ENCODE measurements at regions not wholly inside any gene's neighbourhood (a gene's known extent, or its start where the extent isn't known, plus 50 kb on each side); places are given as distances from the start of the nearest gene placed in this dataset.

- no peak overlapping the region for H3K9ac ChIP-seq (ENCODE audit: low read depth, low read length)
- H3K36me3 ChIP-seq (ENCODE audit: insufficient read depth, low read length) = no peaks in the 10 kb centered on the region
- no peak overlapping the region for H3K27ac ChIP-seq (ENCODE audit: low read depth, low read length)
- 94% methylated on average over 22 of the region's 22 CpGs for WGBS
- no peaks in the 10 kb centered on the region for H3K4me1 ChIP-seq (ENCODE audit: insufficient read depth, low read length)
- no peaks in the 10 kb centered on the region for H3K27me3 ChIP-seq (ENCODE audit: insufficient read depth, low read length)
- no peak overlapping the region for H3K4me3 ChIP-seq (ENCODE audit: low read length)
- H3K9me3 ChIP-seq (ENCODE audit: insufficient read depth, low read depth, low read length) = peaks cover 11% of the 10 kb centered on the region; the same call in 1 of the 2 replicates
These were observed 211.1 kb upstream of the TSHZ3 start for GRCh38 chr19:31560086-31561060.

GRCh38 chr19:31562966-31563612 is 213.9 kb upstream of the TSHZ3 start:
- Histone ChIP-seq H3K4me3 (ENCODE audit: low read length) (no peak overlapping the region), H3K9me3 (ENCODE audit: insufficient read depth, low read depth, low read length) (peaks cover 11% of the 10 kb centered on the region; the same call in 1 of the 2 replicates), H3K27me3 (ENCODE audit: insufficient read depth, low read length) (no peaks in the 10 kb centered on the region), H3K27ac (ENCODE audit: low read depth, low read length) (no peak overlapping the region), H3K36me3 (ENCODE audit: insufficient read depth, low read length) (no peaks in the 10 kb centered on the region), H3K4me1 (ENCODE audit: insufficient read depth, low read length) (no peaks in the 10 kb centered on the region), H3K9ac (ENCODE audit: low read depth, low read length) (no peak overlapping the region)
- 91% methylated on average over 24 of the region's 25 CpGs for WGBS

- no peaks in the 10 kb centered on the region for H3K9me3 ChIP-seq (ENCODE audit: insufficient read depth, low read depth, low read length)
- H3K36me3 ChIP-seq (ENCODE audit: insufficient read depth, low read length) = no peaks in the 10 kb centered on the region
- H3K9ac ChIP-seq (ENCODE audit: low read depth, low read length) = no peak overlapping the region
- H3K4me3 ChIP-seq (ENCODE audit: low read length) = no peak overlapping the region
- H3K4me1 ChIP-seq (ENCODE audit: insufficient read depth, low read length) = no peaks in the 10 kb centered on the region
- 90% methylated on average over 11 of the region's 11 CpGs for WGBS
- H3K27ac ChIP-seq (ENCODE audit: low read depth, low read length) = no peak overlapping the region
- no peaks in the 10 kb centered on the region for H3K27me3 ChIP-seq (ENCODE audit: insufficient read depth, low read length)
These were observed 218.5 kb upstream of the TSHZ3 start for GRCh38 chr19:31567776-31568175.

GRCh38 chr19:31568724-31569123 is 219.5 kb upstream of the TSHZ3 start:
- 93% methylated on average over 6 of the region's 6 CpGs for WGBS
- no peaks in the 10 kb centered on the region for H3K4me1 ChIP-seq (ENCODE audit: insufficient read depth, low read length)
- no peaks in the 10 kb centered on the region for H3K9me3 ChIP-seq (ENCODE audit: insufficient read depth, low read depth, low read length)
- no peak overlapping the region for H3K4me3 ChIP-seq (ENCODE audit: low read length)
- no peak overlapping the region for H3K27ac ChIP-seq (ENCODE audit: low read depth, low read length)
- H3K9ac ChIP-seq (ENCODE audit: low read depth, low read length) = no peak overlapping the region
- H3K36me3 ChIP-seq (ENCODE audit: insufficient read depth, low read length) = no peaks in the 10 kb centered on the region
- no peaks in the 10 kb centered on the region for H3K27me3 ChIP-seq (ENCODE audit: insufficient read depth, low read length)

DNA sequence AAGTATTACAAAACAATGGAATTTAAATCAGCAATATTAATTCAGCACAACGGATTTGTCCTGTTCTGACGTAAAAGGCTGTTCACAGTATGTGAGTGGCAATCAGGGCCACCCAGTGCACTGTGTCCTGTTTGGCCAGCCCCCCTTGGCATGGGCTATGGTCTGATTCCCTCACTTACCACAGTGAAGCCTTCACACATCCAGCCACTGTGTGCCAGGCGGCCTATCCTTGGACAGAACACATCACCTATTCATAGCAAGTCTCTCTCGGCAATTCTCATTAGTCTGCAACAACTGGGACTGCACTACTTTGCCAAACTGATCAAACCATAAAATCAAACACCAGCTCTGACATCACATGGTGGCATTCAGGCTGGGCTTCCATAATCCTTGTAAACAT is 221.5 kb upstream of the TSHZ3 start:
- no peaks in the 10 kb centered on the region for H3K27me3 ChIP-seq (ENCODE audit: insufficient read depth, low read length)

DNA sequence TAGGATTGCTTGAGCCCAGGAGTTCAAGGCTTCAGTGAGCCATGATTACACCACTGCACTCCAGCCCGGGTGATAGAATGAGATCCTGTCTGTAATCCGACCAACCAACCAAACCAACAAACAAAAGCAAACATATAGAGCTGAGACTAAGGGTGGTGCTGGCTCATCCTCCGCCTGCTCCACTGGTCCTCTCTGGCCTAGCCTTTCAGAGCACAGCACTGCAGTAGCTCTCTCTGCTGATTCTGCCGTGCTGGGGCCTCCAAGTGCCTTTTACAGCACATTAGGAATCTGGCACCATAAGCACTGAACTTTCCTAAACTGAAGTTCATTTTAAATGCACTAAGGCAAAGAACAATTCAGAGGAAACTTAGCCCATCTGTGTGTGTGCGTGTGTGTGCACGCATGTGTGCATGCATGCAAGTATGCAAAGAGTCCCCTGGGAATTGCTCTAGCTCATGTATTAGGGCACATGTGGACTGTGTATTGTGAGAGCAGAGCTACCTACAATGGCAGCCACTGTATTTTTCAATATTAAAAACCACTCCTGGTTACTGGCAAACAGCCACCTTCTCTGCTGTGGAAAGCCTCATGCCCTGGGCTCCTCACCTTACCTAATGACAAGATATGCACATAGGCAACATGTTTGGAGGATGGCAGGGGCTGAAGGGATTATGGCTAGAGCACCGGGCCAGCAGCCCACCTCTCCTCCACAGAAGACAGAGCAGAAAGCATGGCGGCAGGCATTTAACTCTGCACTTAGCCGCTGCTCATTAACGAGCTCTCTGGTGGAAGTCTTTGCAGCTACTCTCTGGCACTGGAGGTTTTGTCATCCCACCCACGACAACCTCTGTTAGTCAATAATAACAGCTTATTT is 223.1 kb upstream of the TSHZ3 start:
- Histone ChIP-seq H3K36me3 (ENCODE audit: insufficient read depth, low read length) (no peaks in the 10 kb centered on the region), H3K9ac (ENCODE audit: low read depth, low read length) (no peak overlapping the region), H3K4me3 (ENCODE audit: low read length) (no peak overlapping the region), H3K4me1 (ENCODE audit: insufficient read depth, low read length) (peaks cover 11% of the 10 kb centered on the region), H3K9me3 (ENCODE audit: insufficient read depth, low read depth, low read length) (no peaks in the 10 kb centered on the region), H3K27ac (ENCODE audit: low read depth, low read length) (no peak overlapping the region), H3K27me3 (ENCODE audit: insufficient read depth, low read length) (no peaks in the 10 kb centered on the region)
- 92% methylated on average over 11 of the region's 11 CpGs for WGBS

More for the DNA sequence above, 221.5 kb upstream of the TSHZ3 start:
- H3K9ac ChIP-seq (ENCODE audit: low read depth, low read length) = no peak overlapping the region
- H3K4me1 ChIP-seq (ENCODE audit: insufficient read depth, low read length) = peaks cover 11% of the 10 kb centered on the region
- H3K9me3 ChIP-seq (ENCODE audit: insufficient read depth, low read depth, low read length) = no peaks in the 10 kb centered on the region
- no peak overlapping the region for H3K4me3 ChIP-seq (ENCODE audit: low read length)
- H3K36me3 ChIP-seq (ENCODE audit: insufficient read depth, low read length) = no peaks in the 10 kb centered on the region
- H3K27ac ChIP-seq (ENCODE audit: low read depth, low read length) = no peak overlapping the region
- WGBS = 87% methylated on average over 4 of the region's 4 CpGs

- Histone ChIP-seq H3K27me3 (ENCODE audit: insufficient read depth, low read length) (no peaks in the 10 kb centered on the region), H3K36me3 (ENCODE audit: insufficient read depth, low read length) (no peaks in the 10 kb centered on the region), H3K4me3 (ENCODE audit: low read length) (no peak overlapping the region), H3K4me1 (ENCODE audit: insufficient read depth, low read length) (peaks cover 11% of the 10 kb centered on the region), H3K9me3 (ENCODE audit: insufficient read depth, low read depth, low read length) (no peaks in the 10 kb centered on the region), H3K27ac (ENCODE audit: low read depth, low read length) (no peak overlapping the region), H3K9ac (ENCODE audit: low read depth, low read length) (no peak overlapping the region)
- WGBS = 96% methylated on average over 8 of the region's 8 CpGs
These were observed 223.7 kb upstream of the TSHZ3 start for GRCh38 chr19:31572976-31573298.

- H3K27me3 ChIP-seq (ENCODE audit: insufficient read depth, low read length) = no peaks in the 10 kb centered on the region
- H3K27ac ChIP-seq (ENCODE audit: low read depth, low read length) = no peak overlapping the region
- no peak overlapping the region for H3K9ac ChIP-seq (ENCODE audit: low read depth, low read length)
- H3K4me1 ChIP-seq (ENCODE audit: insufficient read depth, low read length) = peaks cover 11% of the 10 kb centered on the region
- no peak overlapping the region for H3K4me3 ChIP-seq (ENCODE audit: low read length)
- 85% methylated on average over 14 of the region's 14 CpGs for WGBS
- H3K9me3 ChIP-seq (ENCODE audit: insufficient read depth, low read depth, low read length) = no peaks in the 10 kb centered on the region
- no peaks in the 10 kb centered on the region for H3K36me3 ChIP-seq (ENCODE audit: insufficient read depth, low read length)
These were observed 225.2 kb upstream of the TSHZ3 start for GRCh38 chr19:31574251-31574973.

DNA sequence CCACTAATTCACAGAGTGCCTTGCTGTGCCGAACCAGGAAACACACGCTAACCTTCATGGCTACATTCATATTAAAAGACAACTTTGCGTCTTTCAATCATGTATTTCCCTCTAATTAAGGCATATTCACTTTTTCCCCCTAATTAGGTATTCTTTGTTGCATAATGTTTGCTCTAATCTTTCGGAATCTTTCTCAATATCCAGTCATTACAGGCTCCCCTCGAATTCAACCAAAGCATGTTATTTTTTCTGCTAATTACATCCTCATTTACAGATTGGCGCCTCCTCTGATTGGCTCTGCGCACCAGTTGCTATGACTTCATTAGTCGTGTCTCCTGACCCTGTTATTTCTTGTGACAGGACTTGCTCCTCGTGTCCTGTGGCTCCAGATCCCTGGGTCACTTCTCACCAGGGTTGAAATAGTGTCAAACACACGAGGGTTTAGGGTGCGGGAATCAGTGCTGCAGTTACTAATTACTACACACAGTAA is 226.7 kb upstream of the TSHZ3 start:
- no peak overlapping the region for H3K4me3 ChIP-seq (ENCODE audit: low read length)

DNA sequence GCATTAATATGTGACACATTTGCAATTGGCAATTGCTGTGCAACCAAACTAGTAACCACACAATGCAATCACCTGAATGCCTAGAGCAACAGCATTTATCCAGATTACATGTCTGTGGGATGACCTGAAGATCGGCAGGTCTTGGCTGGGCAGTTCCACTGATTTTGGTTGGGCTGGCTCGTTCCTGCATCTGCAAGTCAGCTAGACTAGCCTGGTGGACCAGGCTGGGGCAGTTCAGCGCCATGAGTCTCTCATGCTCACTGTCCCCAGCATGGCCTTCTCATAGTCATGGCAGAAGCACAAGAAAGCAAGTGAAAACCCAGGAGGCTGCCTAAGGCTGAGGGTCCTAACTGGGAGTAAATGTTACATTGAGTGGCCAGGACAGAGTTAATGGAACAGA is 229.1 kb upstream of the TSHZ3 start:
- 96% methylated on average over 3 of the region's 3 CpGs for WGBS

More for the DNA sequence above, 226.7 kb upstream of the TSHZ3 start:
- Histone ChIP-seq H3K36me3 (ENCODE audit: insufficient read depth, low read length) (no peaks in the 10 kb centered on the region), H3K27me3 (ENCODE audit: insufficient read depth, low read length) (no peaks in the 10 kb centered on the region), H3K9me3 (ENCODE audit: insufficient read depth, low read depth, low read length) (no peaks in the 10 kb centered on the region), H3K27ac (ENCODE audit: low read depth, low read length) (no peak overlapping the region), H3K9ac (ENCODE audit: low read depth, low read length) (no peak overlapping the region), H3K4me1 (ENCODE audit: insufficient read depth, low read length) (peaks cover 11% of the 10 kb centered on the region)
- WGBS = 94% methylated on average over 11 of the region's 11 CpGs

More for the DNA sequence above, 229.1 kb upstream of the TSHZ3 start:
- no peak overlapping the region for H3K4me3 ChIP-seq (ENCODE audit: low read length)
- H3K27ac ChIP-seq (ENCODE audit: low read depth, low read length) = no peak overlapping the region
- no peaks in the 10 kb centered on the region for H3K36me3 ChIP-seq (ENCODE audit: insufficient read depth, low read length)
- no peak overlapping the region for H3K9ac ChIP-seq (ENCODE audit: low read depth, low read length)
- H3K27me3 ChIP-seq (ENCODE audit: insufficient read depth, low read length) = no peaks in the 10 kb centered on the region
- peaks cover 11% of the 10 kb centered on the region for H3K4me1 ChIP-seq (ENCODE audit: insufficient read depth, low read length)
- no peaks in the 10 kb centered on the region for H3K9me3 ChIP-seq (ENCODE audit: insufficient read depth, low read depth, low read length)
